ENCODE measurements at regions not wholly inside any gene's neighbourhood (a gene's known extent, or its start where the extent isn't known, plus 50 kb on each side); places are given as distances from the start of the nearest gene placed in this dataset.

- no peak for DNase-seq (ENCODE audit: low read depth in 2 of 3, low spot score in 2 of 3)
Measured at GRCh38 chr7:130877236-130877990, 143.4 kb upstream of the KLF14 start.

- no peak for DNase-seq (ENCODE audit: low read depth in 2 of 3, low spot score in 2 of 3)
Measured at GRCh38 chr7:130877991-130878305, 143.9 kb upstream of the KLF14 start.

- no peak for DNase-seq (ENCODE audit: low read depth in 2 of 3, low spot score in 2 of 3)
Measured at GRCh38 chr7:130878785-130879184, 144.8 kb upstream of the KLF14 start.

GRCh38 chr7:130879191-130879590, 145.2 kb upstream of the KLF14 start:
- DNase-seq (ENCODE audit: low read depth in 2 of 3, low spot score in 2 of 3) = no peak

- no peak for DNase-seq (ENCODE audit: low read depth in 2 of 3, low spot score in 2 of 3)
Measured at GRCh38 chr7:130880668-130881067, 146.7 kb upstream of the KLF14 start.

GRCh38 chr7:130881091-130881798, 147.2 kb upstream of the KLF14 start:
- no peak for DNase-seq (ENCODE audit: low read depth in 2 of 3, low spot score in 2 of 3)

- no peak for DNase-seq (ENCODE audit: low read depth in 2 of 3, low spot score in 2 of 3)
Measured at GRCh38 chr7:130881799-130882141, 147.8 kb upstream of the KLF14 start.

GRCh38 chr7:130882396-130882795, 148.4 kb upstream of the KLF14 start:
- DNase-seq (ENCODE audit: low read depth in 2 of 3, low spot score in 2 of 3) = no peak

- DNase-seq (ENCODE audit: low read depth in 2 of 3, low spot score in 2 of 3) = no peak
Measured at GRCh38 chr7:130883928-130884327, 149.9 kb upstream of the KLF14 start.

GRCh38 chr7:130884437-130885417, 150.7 kb upstream of the KLF14 start:
- no peak for DNase-seq (ENCODE audit: low read depth in 2 of 3, low spot score in 2 of 3)

GRCh38 chr7:130886438-130887135, 152.6 kb upstream of the KLF14 start:
- no peak for DNase-seq (ENCODE audit: low read depth in 2 of 3, low spot score in 2 of 3)

- DNase-seq (ENCODE audit: low read depth in 2 of 3, low spot score in 2 of 3) = no peak
Measured at GRCh38 chr7:130887182-130887956, 153.4 kb upstream of the KLF14 start.

- DNase-seq (ENCODE audit: low read depth in 2 of 3, low spot score in 2 of 3) = no peak
Measured at GRCh38 chr7:130887957-130888371, 154.0 kb upstream of the KLF14 start.

GRCh38 chr7:130888468-130888867, 154.5 kb upstream of the KLF14 start:
- no peak for DNase-seq (ENCODE audit: low read depth in 2 of 3, low spot score in 2 of 3)

GRCh38 chr7:130890176-130891020, 156.4 kb upstream of the KLF14 start:
- no peak for DNase-seq (ENCODE audit: low read depth in 2 of 3, low spot score in 2 of 3)

GRCh38 chr7:130891254-130892094, 157.5 kb upstream of the KLF14 start:
- DNase-seq (ENCODE audit: low read depth in 2 of 3, low spot score in 2 of 3) = no peak

GRCh38 chr7:130893441-130893894, 159.5 kb upstream of the KLF14 start:
- no peak for DNase-seq (ENCODE audit: low read depth in 2 of 3, low spot score in 2 of 3)
